ENCODE measurements at regions not wholly inside any gene's neighbourhood (a gene's known extent, or its start where the extent isn't known, plus 50 kb on each side); places are given as distances from the start of the nearest gene placed in this dataset.

GRCh38 chr1:87733386-87733785 is 404.7 kb downstream of the LMO4 start (continued):
- TF ChIP-seq ZNF425 (CRISPR knock-in tag; conservative IDR thresholded peaks at IDR 0.05) = no peak
- no peak for TF ChIP-seq ERG (CRISPR knock-in tag; IDR thresholded peaks at IDR 0.05)
- TF ChIP-seq ESRRA (CRISPR knock-in tag; IDR thresholded peaks at IDR 0.05; ENCODE audit: borderline replicate concordance) = no peak
- no peak for TF ChIP-seq HMGXB4 (CRISPR knock-in tag; IDR thresholded peaks at IDR 0.05)
- no peak for TF ChIP-seq ATF2 (CRISPR knock-in tag; IDR thresholded peaks at IDR 0.05; ENCODE audit: borderline replicate concordance, low read depth)
- no peak for TF ChIP-seq FOXP4 (CRISPR knock-in tag; IDR thresholded peaks at IDR 0.05)
- TF ChIP-seq RORB (CRISPR knock-in tag; IDR thresholded peaks at IDR 0.05) = no peak
- no peak for TF ChIP-seq MYBL2 (CRISPR knock-in tag; IDR thresholded peaks at IDR 0.05)
- no peak for TF ChIP-seq ATF3 (CRISPR knock-in tag; conservative IDR thresholded peaks at IDR 0.05)
- TF ChIP-seq TEAD4 (CRISPR knock-in tag; IDR thresholded peaks at IDR 0.05) = no peak

- peaks cover 7% of the 10 kb centered on the region for H3K9me3 Mint-ChIP-seq
- ATAC-seq (no peak), DNase-seq (ENCODE audit: low spot score) (no peak)
- peaks cover 11% of the 10 kb centered on the region for H3K4me1 Mint-ChIP-seq
- CTCF ChIA-PET = no interaction called here
- H3K36me3 Mint-ChIP-seq = no peaks in the 10 kb centered on the region
- H3K27me3 Mint-ChIP-seq (ENCODE audit: low read depth) = no peaks in the 10 kb centered on the region
- H3K4me3 Mint-ChIP-seq = no peak overlapping the region
- no peak overlapping the region for H3K27ac Mint-ChIP-seq
- POLR2A ChIA-PET = no interaction called here
- TF ChIP-seq PREB (CRISPR knock-in tag; IDR thresholded peaks at IDR 0.05; ENCODE audit: borderline replicate concordance) = no peak
- no peak for TF ChIP-seq KAT7 (CRISPR knock-in tag; IDR thresholded peaks at IDR 0.05; ENCODE audit: borderline replicate concordance)
- TF ChIP-seq ZMAT4 (CRISPR knock-in tag; IDR thresholded peaks at IDR 0.05) = no peak
- no peak for TF ChIP-seq NR3C1 (CRISPR knock-in tag; conservative IDR thresholded peaks at IDR 0.05; ENCODE audit: low read depth)
- no peak for TF ChIP-seq SOX15 (CRISPR knock-in tag; IDR thresholded peaks at IDR 0.05)
- TF ChIP-seq CREM (CRISPR knock-in tag; IDR thresholded peaks at IDR 0.05) = no peak
- TF ChIP-seq IRF2 (CRISPR knock-in tag; IDR thresholded peaks at IDR 0.05; ENCODE audit: borderline replicate concordance, low read depth) = no peak
- no peak for TF ChIP-seq OVOL2 (CRISPR knock-in tag; IDR thresholded peaks at IDR 0.05; ENCODE audit: borderline replicate concordance)
- no peak for TF ChIP-seq CREB1 (CRISPR knock-in tag; IDR thresholded peaks at IDR 0.05)
- no peak for TF ChIP-seq MXD4 (CRISPR knock-in tag; IDR thresholded peaks at IDR 0.05; ENCODE audit: borderline replicate concordance)
- no peak for TF ChIP-seq MYBL2 (CRISPR knock-in tag; IDR thresholded peaks at IDR 0.05)
- TF ChIP-seq STAT6 (CRISPR knock-in tag; conservative IDR thresholded peaks at IDR 0.05; ENCODE audit: low read depth) = no peak
- TF ChIP-seq MAX (CRISPR knock-in tag; IDR thresholded peaks at IDR 0.05) = no peak
- no peak for TF ChIP-seq GRHL2 (CRISPR knock-in tag; IDR thresholded peaks at IDR 0.05; ENCODE audit: insufficient replicate concordance, severe bottlenecking)
These were observed 407.1 kb downstream of the LMO4 start for GRCh38 chr1:87735750-87736149.
